Stomach smooth muscle (tissue), 2 donors: ENCODE measurements at regions not wholly inside any gene's neighbourhood (a gene's known extent, or its start where the extent isn't known, plus 50 kb on each side); places are given as distances from the start of the nearest gene placed in this dataset.

Experiments
- H3K27ac ChIP-seq: one replicate; pipeline ENCODE4 v1.7.0; 2013; ENCODE audit warnings: mild to moderate bottlenecking, low read length, inconsistent platforms
- H3K27me3 ChIP-seq, 2 donors: one replicate each; pipeline ENCODE4 v1.7.0; 2013; ENCODE audit warnings: low read length in 2 of 2; ENCODE audit not compliant: insufficient read depth in 2 of 2, control insufficient read depth in 1 of 2
- H3K36me3 ChIP-seq, 2 donors: one replicate each; pipeline ENCODE4 v1.7.0; 2013; ENCODE audit warnings: low read length in 2 of 2; ENCODE audit not compliant: control insufficient read depth in 2 of 2, insufficient read depth in 2 of 2
- H3K4me1 ChIP-seq: one replicate; pipeline ENCODE4 v1.7.0; 2013; ENCODE audit warnings: low read length; ENCODE audit not compliant: control insufficient read depth, insufficient read depth
- H3K4me3 ChIP-seq, 2 donors: one replicate each; pipeline ENCODE4 v1.7.0; 2013; ENCODE audit warnings: low read length in 2 of 2
- H3K9ac ChIP-seq, 2 donors: one replicate each; pipeline ENCODE4 v1.7.0; 2013; ENCODE audit warnings: low read length in 2 of 2, mild to moderate bottlenecking in 1 of 2
- H3K9me3 ChIP-seq, 2 donors: one replicate each; pipeline ENCODE4 v1.7.0; 2013; ENCODE audit warnings: low read length in 2 of 2; ENCODE audit not compliant: control insufficient read depth in 2 of 2
- donor health status: healthy.
- donor health status: Pancreatic carcinoma.

DNA sequence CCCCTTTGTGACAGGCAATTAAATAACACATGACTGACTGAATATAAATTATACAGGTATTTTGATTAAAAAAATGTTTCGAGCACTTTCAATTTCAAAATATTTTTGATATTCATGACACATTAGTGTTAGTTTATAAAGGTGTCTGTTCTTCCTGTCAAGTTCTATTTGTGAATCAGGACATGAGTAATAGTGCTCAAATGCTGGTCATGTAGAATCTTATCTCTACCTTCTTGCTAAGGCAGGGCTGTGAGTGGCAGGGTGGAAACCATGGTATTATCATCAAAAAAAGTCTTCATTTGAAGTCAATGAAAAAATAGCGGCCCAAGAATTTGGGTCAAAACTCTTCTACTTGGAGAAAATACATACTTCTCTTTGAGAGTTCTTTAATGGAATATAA, 250.2 kb downstream of the DACT1 start:
- Histone ChIP-seq H3K4me3 (no peak overlapping the region), H3K9me3 (no peaks in the 10 kb centered on the region), H3K9ac (no peak overlapping the region), H3K4me1 (no peaks in the 10 kb centered on the region), H3K27ac (no peak overlapping the region), H3K27me3 (no peaks in the 10 kb centered on the region), H3K36me3 (no peaks in the 10 kb centered on the region)

DNA sequence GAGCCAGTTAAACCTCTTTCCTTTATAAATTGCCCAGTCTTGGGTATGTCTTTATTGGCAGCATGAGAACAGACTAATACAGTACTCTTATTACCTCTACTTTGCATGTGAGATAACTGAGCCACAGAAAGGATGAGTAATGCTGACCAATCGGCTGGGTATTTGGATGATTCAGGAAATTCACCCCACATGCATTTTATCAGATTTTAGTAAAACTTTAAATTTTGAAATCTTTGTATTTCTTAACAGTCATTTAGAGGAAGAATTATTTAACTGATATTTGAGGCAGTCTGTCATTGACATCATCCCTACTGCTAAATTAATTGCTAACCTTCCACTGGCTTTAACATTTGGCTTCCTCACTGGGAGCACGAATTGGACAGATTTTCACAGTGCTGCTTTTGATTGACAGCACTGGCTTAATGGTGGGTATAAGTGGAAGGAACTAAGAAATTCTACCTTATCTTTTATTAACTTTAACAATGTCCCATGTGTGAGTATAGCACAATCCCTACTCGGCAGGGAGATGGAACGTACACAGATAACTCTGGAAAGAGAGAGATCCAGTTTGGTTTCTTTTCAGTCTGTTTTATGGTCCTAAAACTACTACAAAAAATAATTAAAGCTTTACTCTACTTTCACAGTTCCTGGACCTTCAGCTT, 261.0 kb downstream of the DACT1 start:
- no peaks in the 10 kb centered on the region for H3K9me3 ChIP-seq
- H3K4me3 ChIP-seq, result no peak overlapping the region
- no peaks in the 10 kb centered on the region for H3K4me1 ChIP-seq
- no peak overlapping the region for H3K9ac ChIP-seq
- no peak overlapping the region for H3K27ac ChIP-seq
- no peaks in the 10 kb centered on the region for H3K27me3 ChIP-seq
- H3K36me3 ChIP-seq, result no peaks in the 10 kb centered on the region

DNA sequence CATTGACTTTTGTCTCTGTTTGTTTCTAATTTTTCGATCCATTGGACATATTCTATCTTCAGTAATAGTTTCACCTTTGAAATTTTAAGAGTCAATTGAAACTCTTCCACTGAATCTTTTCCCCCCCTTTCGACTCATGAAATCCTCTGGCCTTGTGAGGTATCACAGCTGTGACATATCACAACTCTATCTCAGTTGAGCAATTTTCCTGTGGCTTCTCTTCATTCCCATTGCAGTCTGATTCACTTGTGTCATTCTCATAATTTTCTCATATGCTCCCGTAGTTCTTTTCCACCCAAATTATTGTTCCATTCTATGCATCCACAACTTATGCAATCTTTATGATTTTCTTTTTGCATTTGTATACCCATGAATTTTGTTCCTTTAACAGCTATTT, 261.6 kb downstream of the DACT1 start:
- no peaks in the 10 kb centered on the region for H3K36me3 ChIP-seq
- H3K27ac ChIP-seq, result no peak overlapping the region
- no peaks in the 10 kb centered on the region for H3K4me1 ChIP-seq
- H3K9ac ChIP-seq, result no peak overlapping the region
- H3K9me3 ChIP-seq, result no peaks in the 10 kb centered on the region
- no peak overlapping the region for H3K4me3 ChIP-seq
- H3K27me3 ChIP-seq, result no peaks in the 10 kb centered on the region

DNA sequence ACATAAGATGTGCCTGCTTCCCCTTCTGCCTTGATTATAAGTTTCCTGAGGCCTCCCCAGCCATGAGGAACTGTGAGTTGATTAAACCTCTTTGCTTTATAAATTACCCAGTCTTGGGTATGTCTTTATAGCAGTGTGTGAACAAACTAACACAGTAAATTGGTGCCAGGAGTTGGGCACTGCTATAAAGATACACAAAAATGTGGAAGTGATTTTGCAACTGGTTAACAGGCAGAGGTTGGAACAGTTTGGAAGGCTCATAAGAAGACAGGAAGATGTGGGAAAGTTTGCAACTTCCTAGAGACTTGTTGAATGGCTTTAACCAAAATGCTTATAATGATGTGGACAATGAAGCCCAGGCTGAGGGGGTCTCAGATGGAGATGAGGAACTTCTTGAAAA, 264.1 kb downstream of the DACT1 start:
- Histone ChIP-seq H3K9ac (no peak overlapping the region), H3K4me1 (no peaks in the 10 kb centered on the region), H3K4me3 (no peak overlapping the region), H3K27ac (no peak overlapping the region), H3K36me3 (no peaks in the 10 kb centered on the region), H3K27me3 (no peaks in the 10 kb centered on the region), H3K9me3 (no peaks in the 10 kb centered on the region)

DNA sequence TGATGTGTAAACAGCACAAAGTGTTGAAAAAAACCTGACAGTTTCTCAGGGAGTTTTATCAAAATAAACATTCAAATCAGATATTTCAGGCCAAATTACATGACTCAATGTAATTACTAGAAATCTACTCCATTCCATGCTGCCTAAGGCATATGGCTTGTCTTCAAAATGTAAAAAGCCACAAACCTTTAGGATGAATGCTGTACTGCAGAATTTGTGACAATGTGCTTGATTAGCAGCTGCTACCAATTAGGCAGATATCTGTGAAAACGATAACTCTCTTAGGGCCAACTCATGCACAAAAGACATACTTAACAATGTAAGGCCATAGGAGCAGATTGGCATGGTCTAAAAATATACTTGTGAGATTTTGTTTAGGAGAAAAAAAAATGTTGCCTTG, 267.0 kb downstream of the DACT1 start:
- H3K27ac ChIP-seq, result no peak overlapping the region
- H3K27me3 ChIP-seq, result no peaks in the 10 kb centered on the region
- H3K36me3 ChIP-seq, result no peaks in the 10 kb centered on the region
- no peak overlapping the region for H3K4me3 ChIP-seq
- H3K9me3 ChIP-seq, result no peaks in the 10 kb centered on the region
- H3K9ac ChIP-seq, result no peak overlapping the region
- H3K4me1 ChIP-seq, result no peaks in the 10 kb centered on the region

DNA sequence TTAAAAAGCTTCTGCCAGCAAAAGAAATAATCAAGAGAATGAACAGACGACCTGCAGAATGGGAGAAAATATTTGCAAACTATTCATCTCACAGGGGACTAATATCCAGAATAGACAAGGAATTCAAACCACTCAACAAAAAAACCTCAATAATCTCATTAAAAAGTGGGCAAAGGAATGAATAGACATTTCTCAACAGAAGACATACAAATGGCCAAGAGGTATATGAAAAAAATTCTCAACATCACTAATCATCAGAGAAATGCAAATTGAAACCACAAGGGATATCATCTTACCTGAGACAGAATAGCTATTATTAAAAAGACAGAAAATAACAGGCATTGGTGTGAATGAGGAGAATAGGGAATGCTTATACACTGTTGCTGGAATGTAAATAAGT, 270.0 kb downstream of the DACT1 start:
- Histone ChIP-seq H3K9ac (no peak overlapping the region), H3K27ac (no peak overlapping the region), H3K9me3 (no peaks in the 10 kb centered on the region)

DNA sequence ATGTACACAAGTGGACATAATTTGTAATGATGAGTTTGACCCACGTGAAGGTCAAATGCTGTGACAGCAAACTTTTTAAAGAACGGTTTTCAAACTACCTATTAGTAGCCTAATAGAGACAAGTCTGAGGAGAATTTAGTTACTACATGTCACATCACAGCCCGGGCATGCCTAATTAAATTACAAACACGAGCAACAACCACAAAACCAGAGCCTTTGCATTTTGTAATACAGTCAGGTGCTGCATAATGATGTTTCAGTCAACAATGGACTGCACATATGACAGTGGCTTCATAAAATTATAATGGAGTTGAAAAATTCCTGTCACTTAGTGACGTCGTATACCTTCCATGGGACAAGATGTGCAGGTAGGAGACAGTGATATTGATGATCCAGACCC, 274.5 kb downstream of the DACT1 start:
- Histone ChIP-seq H3K9ac (no peak overlapping the region), H3K36me3 (no peaks in the 10 kb centered on the region), H3K27ac (no peak overlapping the region), H3K9me3 (no peaks in the 10 kb centered on the region), H3K4me1 (no peaks in the 10 kb centered on the region), H3K4me3 (no peak overlapping the region), H3K27me3 (no peaks in the 10 kb centered on the region)

More for the DNA sequence above, 270.0 kb downstream of the DACT1 start:
- H3K4me1 ChIP-seq, result no peaks in the 10 kb centered on the region
- no peaks in the 10 kb centered on the region for H3K36me3 ChIP-seq
- no peaks in the 10 kb centered on the region for H3K27me3 ChIP-seq
- no peak overlapping the region for H3K4me3 ChIP-seq

DNA sequence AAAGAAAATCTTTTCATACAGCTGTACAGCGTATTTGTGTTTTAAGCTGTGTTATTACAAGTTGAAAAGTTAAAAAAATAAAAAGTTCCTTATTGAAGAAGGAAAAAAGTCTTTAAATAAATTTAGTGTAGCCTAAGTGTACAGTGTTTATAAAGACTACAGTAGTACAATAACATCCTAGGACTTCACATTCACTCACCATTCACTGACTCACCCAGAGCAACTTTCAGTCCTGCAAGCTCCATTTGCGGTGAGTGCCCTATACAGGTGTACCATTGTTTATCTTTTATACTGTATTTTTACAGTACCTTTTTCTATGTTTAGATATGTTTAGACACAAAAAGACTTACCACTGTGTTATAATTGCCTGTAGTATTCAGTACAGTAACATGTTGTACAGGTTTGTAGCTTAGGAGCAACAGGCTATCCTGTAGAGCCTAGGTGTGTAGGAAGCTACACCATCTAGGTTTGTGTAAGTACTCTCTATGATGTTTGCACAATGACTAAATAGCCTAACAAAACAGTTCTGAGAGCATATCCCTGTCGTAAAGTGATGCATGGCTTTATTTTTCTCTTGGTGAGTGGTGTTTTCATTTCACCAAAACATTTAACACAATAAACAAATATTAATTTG, 275.2 kb downstream of the DACT1 start:
- Histone ChIP-seq H3K9me3 (no peaks in the 10 kb centered on the region), H3K4me3 (no peak overlapping the region), H3K36me3 (no peaks in the 10 kb centered on the region), H3K4me1 (no peaks in the 10 kb centered on the region), H3K9ac (no peak overlapping the region), H3K27ac (no peak overlapping the region), H3K27me3 (no peaks in the 10 kb centered on the region)

DNA sequence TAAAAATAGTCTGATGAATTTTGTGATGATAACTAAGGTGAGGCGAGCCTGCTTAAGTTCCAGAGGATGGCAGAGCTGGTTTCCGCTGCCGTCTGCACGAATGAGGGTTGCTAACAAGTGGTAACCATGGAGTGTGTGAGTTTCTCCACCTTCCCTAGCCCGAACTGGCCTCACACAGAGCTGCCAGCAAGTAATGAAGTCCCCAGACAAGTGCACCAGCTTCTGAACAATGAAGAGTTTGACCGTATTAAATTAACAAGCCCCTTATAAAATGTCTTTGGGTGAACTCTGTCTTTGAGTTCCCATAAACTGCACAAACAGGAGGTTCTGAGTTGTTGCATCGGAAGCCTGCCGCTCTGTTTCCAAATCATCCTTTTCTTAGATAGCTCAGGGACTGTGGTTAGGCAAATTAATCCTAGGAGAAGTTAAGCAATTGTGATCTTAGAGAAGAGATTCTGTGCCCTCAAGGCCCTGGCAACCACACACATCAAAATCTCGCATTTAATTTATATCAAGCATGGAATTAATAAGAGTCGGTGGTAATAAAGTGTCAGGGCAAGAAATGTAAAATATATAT, 274.1 kb upstream of the DAAM1 start:
- Histone ChIP-seq H3K27me3 (no peaks in the 10 kb centered on the region), H3K36me3 (no peaks in the 10 kb centered on the region), H3K4me1 (no peaks in the 10 kb centered on the region), H3K9me3 (no peaks in the 10 kb centered on the region), H3K4me3 (no peak overlapping the region), H3K27ac (no peak overlapping the region), H3K9ac (no peak overlapping the region)

DNA sequence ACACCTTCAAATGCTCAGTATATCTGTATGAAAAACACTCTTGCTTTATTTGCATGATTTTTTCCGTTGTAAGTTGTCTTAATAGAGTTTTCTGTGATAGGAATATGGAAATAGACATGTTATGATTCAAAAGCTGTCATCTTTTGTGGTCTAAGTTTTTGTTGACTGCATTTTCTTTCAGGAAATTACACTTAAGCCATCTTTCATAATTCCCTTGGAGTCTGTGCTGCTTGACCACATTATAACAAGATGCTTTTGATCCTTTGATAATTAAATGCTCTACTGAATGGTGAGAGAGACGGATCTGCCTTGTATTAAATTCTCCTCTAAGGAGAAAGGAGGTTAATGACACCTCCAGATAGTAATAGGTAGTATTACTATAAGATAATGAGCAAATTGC, 272.8 kb upstream of the DAAM1 start:
- H3K4me3 ChIP-seq, result no peak overlapping the region

DNA sequence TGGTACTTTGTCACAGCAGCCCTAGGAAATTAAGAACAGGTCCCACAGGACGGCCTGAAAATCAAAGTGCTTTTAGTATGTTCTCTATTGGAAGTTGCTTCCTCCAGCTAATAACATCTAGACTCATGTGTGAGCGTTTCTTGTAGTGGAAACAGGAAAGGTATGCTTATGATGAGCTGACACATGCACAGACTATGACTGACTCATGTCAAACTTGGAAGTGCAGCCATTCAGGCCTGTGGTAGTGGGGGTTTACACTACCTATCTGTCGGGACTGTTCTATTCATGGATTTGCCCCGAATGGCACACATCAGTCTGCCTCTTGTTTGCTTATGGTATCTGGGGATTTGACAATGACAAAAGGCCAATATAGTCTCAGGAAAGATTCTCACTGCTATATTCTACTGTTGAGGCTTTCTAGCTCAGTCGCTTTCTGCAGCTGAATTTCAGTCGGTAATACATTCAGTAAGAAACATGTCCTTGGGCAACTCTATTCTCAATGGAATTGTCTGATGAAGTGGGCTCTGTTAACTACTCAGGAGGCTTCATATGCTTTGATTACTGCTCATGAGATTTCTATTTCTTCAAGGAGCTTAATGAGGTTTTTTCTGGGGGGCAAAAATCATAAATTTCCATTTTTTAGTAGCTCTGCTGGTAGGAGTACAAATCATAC, 270.3 kb upstream of the DAAM1 start:
- Histone ChIP-seq H3K4me3 (no peak overlapping the region), H3K27me3 (no peaks in the 10 kb centered on the region), H3K9ac (no peak overlapping the region), H3K27ac (no peak overlapping the region), H3K9me3 (no peaks in the 10 kb centered on the region), H3K4me1 (no peaks in the 10 kb centered on the region), H3K36me3 (no peaks in the 10 kb centered on the region)

More for the DNA sequence above, 272.8 kb upstream of the DAAM1 start:
- H3K27me3 ChIP-seq, result no peaks in the 10 kb centered on the region
- no peak overlapping the region for H3K9ac ChIP-seq
- H3K36me3 ChIP-seq, result no peaks in the 10 kb centered on the region
- no peak overlapping the region for H3K27ac ChIP-seq
- H3K9me3 ChIP-seq, result no peaks in the 10 kb centered on the region
- H3K4me1 ChIP-seq, result no peaks in the 10 kb centered on the region
